ENCODE measurements at regions not wholly inside any gene's neighbourhood (a gene's known extent, or its start where the extent isn't known, plus 50 kb on each side); places are given as distances from the start of the nearest gene placed in this dataset.

GRCh38 chr14:86961106-86961716, 1031.8 kb downstream of the GALC start:
- in situ Hi-C loops (cut with HindIII; ENCODE audit: low pct_ligation_motif_present, low sequenced_read_pairs): no loop called here
- Histone ChIP-seq H3K27me3 (replicated peaks) (no peaks in the 10 kb centered on the region), H3K27ac (no peak overlapping the region), H3K4me3 (ENCODE audit: low read depth, low read length) (no peak overlapping the region), H3K36me3 (replicated peaks) (no peaks in the 10 kb centered on the region)
- no peak for DNase-seq
- peak; percentile 44 for TF ChIP-seq CTCF (IDR thresholded peaks at IDR 0.05; ENCODE audit: low read depth, low read length, missing control alignments)

GRCh38 chr14:86955771-86956354, 1037.1 kb downstream of the GALC start:
- TF ChIP-seq CTCF (IDR thresholded peaks at IDR 0.05; ENCODE audit: low read depth, low read length, missing control alignments): no peak
- H3K27me3 ChIP-seq (replicated peaks): no peaks in the 10 kb centered on the region
- no peaks in the 10 kb centered on the region for H3K36me3 ChIP-seq (replicated peaks)
- no peak overlapping the region for H3K27ac ChIP-seq
- H3K4me3 ChIP-seq (ENCODE audit: low read depth, low read length): no peak overlapping the region
- in situ Hi-C loops (cut with HindIII; ENCODE audit: low pct_ligation_motif_present, low sequenced_read_pairs): no loop called here
- DNase-seq: no peak

- TF ChIP-seq CTCF (IDR thresholded peaks at IDR 0.05; ENCODE audit: low read depth, low read length, missing control alignments): no peak
- H3K4me3 ChIP-seq (ENCODE audit: low read depth, low read length): no peak overlapping the region
- in situ Hi-C loops (cut with HindIII; ENCODE audit: low pct_ligation_motif_present, low sequenced_read_pairs): no loop called here
- no peak overlapping the region for H3K27ac ChIP-seq
- no peak for DNase-seq
- no peaks in the 10 kb centered on the region for H3K27me3 ChIP-seq (replicated peaks)
- H3K36me3 ChIP-seq (replicated peaks): no peaks in the 10 kb centered on the region
Measured at GRCh38 chr14:86954623-86955022, 1038.4 kb downstream of the GALC start.

- in situ Hi-C loops (cut with HindIII; ENCODE audit: low pct_ligation_motif_present, low sequenced_read_pairs): no loop called here
- no peaks in the 10 kb centered on the region for H3K36me3 ChIP-seq (replicated peaks)
- no peak overlapping the region for H3K4me3 ChIP-seq (ENCODE audit: low read depth, low read length)
- DNase-seq: no peak
- no peaks in the 10 kb centered on the region for H3K27me3 ChIP-seq (replicated peaks)
- TF ChIP-seq CTCF (IDR thresholded peaks at IDR 0.05; ENCODE audit: low read depth, low read length, missing control alignments): no peak
- no peak overlapping the region for H3K27ac ChIP-seq
Measured at GRCh38 chr14:86946446-86946845, 1046.5 kb downstream of the GALC start.

GRCh38 chr14:86944434-86944833, 1048.5 kb downstream of the GALC start:
- no peak for TF ChIP-seq CTCF (IDR thresholded peaks at IDR 0.05; ENCODE audit: low read depth, low read length, missing control alignments)
- in situ Hi-C loops (cut with HindIII; ENCODE audit: low pct_ligation_motif_present, low sequenced_read_pairs): no loop called here
- H3K4me3 ChIP-seq (ENCODE audit: low read depth, low read length): no peak overlapping the region
- no peak for DNase-seq
- H3K36me3 ChIP-seq (replicated peaks): no peaks in the 10 kb centered on the region
- no peak overlapping the region for H3K27ac ChIP-seq
- H3K27me3 ChIP-seq (replicated peaks): no peaks in the 10 kb centered on the region
